HCT116 (cell line): ENCODE measurements at regions not wholly inside any gene's neighbourhood (a gene's known extent, or its start where the extent isn't known, plus 50 kb on each side); places are given as distances from the start of the nearest gene placed in this dataset.

Experiments used
- ATAC-seq: fragments of 200-7000 bp; cut with Tn5 transposase; 2 replicates; pipeline ENCODE4 v1.9.1; 2020; ENCODE audit warnings: mild to moderate bottlenecking, moderate library complexity
- BruUV-seq: library from RNA; stranded (reverse); fragments of 400-500 nt; replicated peaks from 2 replicates; lab custom pipeline; 2021; lab: Mats Ljungman, UMichigan
- CTCF ChIA-PET: fragments of 300-600 bp; sonication (Branson Sonifier 250); formaldehyde crosslinking; loops from one replicate; lab custom pipeline; 2021; ENCODE audit warnings: antibody characterized with exemption; lab: Charles Lee
- POLR2A ChIA-PET: fragments of 300-600, 350-600 bp; sonication (Branson Sonifier 250); formaldehyde crosslinking; loops from one replicate; lab custom pipeline; 2021; ENCODE audit warnings: antibody characterized with exemption; lab: Charles Lee
- RAD21 ChIA-PET, 2 experiments: fragments of 300-600 bp; sonication (Branson Sonifier 250); formaldehyde crosslinking; loops; one replicate each; lab custom pipeline; 2023; ENCODE audit warnings: low total read pairs in 2 of 2; ENCODE audit not compliant: uncharacterized antibody in 2 of 2, unreplicated experiment in 2 of 2, low non-redundant PET in 1 of 2; lab: Charles Lee
- DNase-seq: peaks from one replicate; pipeline ENCODE4 v3.0.0-alpha.2; 2010; ENCODE audit warnings: low read depth, low spot score
- H2AFZ ChIP-seq: fragments of 200-600 bp; shearing (Covaris generic), sonication (generic); 2 replicates; pipeline ENCODE4 v1.6.1; 2017; ENCODE audit warnings: low read depth, mixed run types, mixed read lengths, antibody characterized with exemption, low read length; ENCODE audit not compliant: poor library complexity, severe bottlenecking
- H3K27ac ChIP-seq: 2 replicates; pipeline ENCODE4 v1.5.1; 2012; ENCODE audit warnings: low read depth, low read length
- H3K27me3 ChIP-seq: fragments of 200-600 bp; sonication (generic); 2 replicates; pipeline ENCODE4 v1.6.1; 2016; ENCODE audit warnings: mixed run types, low read length, mixed read lengths; ENCODE audit not compliant: insufficient read depth
- H3K36me3 ChIP-seq, 2 experiments: fragments of 200-500 bp in 1 of 2; fragments of 200-600 bp in 1 of 2; sonication (Bioruptor generic) in 1 of 2; sonication (generic) in 1 of 2; 2 replicates each; pipeline versions ENCODE4 v1.5.1 to v1.6.1; 2014 to 2016; ENCODE audit warnings: low read length in 2 of 2, inconsistent platforms in 1 of 2, mixed read lengths in 1 of 2, mixed run types in 1 of 2; ENCODE audit not compliant: insufficient read depth in 2 of 2, control insufficient read depth in 1 of 2
- H3K4me1 ChIP-seq, 2 experiments: fragments of 200-600 bp in 1 of 2; sonication (generic) in 1 of 2; 2 replicates each; pipeline versions ENCODE4 v1.5.1 to v1.6.1; 2012 to 2017; ENCODE audit warnings: low read length in 2 of 2, inconsistent platforms in 1 of 2, mild to moderate bottlenecking in 1 of 2, mixed read lengths in 1 of 2, mixed run types in 1 of 2, moderate library complexity in 1 of 2; ENCODE audit not compliant: insufficient read depth in 2 of 2, control insufficient read depth in 1 of 2
- H3K4me2 ChIP-seq: fragments of 200-600 bp; sonication (generic); 2 replicates; pipeline ENCODE4 v1.6.1; 2017; ENCODE audit warnings: mixed run types, low read length, mixed read lengths
- H3K4me3 ChIP-seq, 2 experiments: fragments of 200-600 bp in 1 of 2; sonication (generic) in 1 of 2; replicated peaks in 1 of 2; 2 replicates each; pipeline ENCODE4 v1.5.1; 2011 to 2016; ENCODE audit warnings: low read length in 2 of 2, control low read depth in 1 of 2, low read depth in 1 of 2, mild to moderate bottlenecking in 1 of 2, mixed read lengths in 1 of 2, mixed run types in 1 of 2
- H3K79me2 ChIP-seq: fragments of 200-600 bp; sonication (generic); 2 replicates; pipeline ENCODE4 v1.6.1; 2017; ENCODE audit warnings: mild to moderate bottlenecking, mixed run types, low read length, moderate library complexity, mixed read lengths; ENCODE audit not compliant: insufficient read depth
- H3K9ac ChIP-seq: fragments of 200-600 bp; sonication (generic); 2 replicates; pipeline ENCODE4 v1.6.1; 2016; ENCODE audit warnings: low read length, mixed read lengths
- H3K9me2 ChIP-seq: fragments of 200-600 bp; sonication (generic), shearing (Covaris generic); 2 replicates; pipeline ENCODE4 v1.6.1; 2017; ENCODE audit warnings: mixed run types, mild to moderate bottlenecking, moderate library complexity; ENCODE audit not compliant: insufficient read depth
- H3K9me3 ChIP-seq, 2 experiments: fragments of 200-500 bp in 1 of 2; fragments of 200-600 bp in 1 of 2; sonication (Bioruptor generic) in 1 of 2; sonication (generic) in 1 of 2; 2 replicates each; pipeline ENCODE4 v1.6.1; 2014 to 2017; ENCODE audit warnings: low read length in 2 of 2, mixed read lengths in 2 of 2, inconsistent platforms in 1 of 2, low read depth in 1 of 2, mild to moderate bottlenecking in 1 of 2, mixed run types in 1 of 2, moderate library complexity in 1 of 2; ENCODE audit not compliant: control insufficient read depth in 1 of 2, insufficient read depth in 1 of 2
- H4K20me1 ChIP-seq: fragments of 200-600 bp; sonication (generic), shearing (Covaris generic); 2 replicates; pipeline ENCODE4 v1.6.1; 2017; ENCODE audit warnings: mixed run types, mild to moderate bottlenecking, moderate library complexity; ENCODE audit not compliant: insufficient read depth
- ATF3 ChIP-seq: IDR thresholded peaks from 2 replicates; pipeline ENCODE4 v1.6.1; 2012
- CEBPB ChIP-seq: IDR thresholded peaks from 2 replicates; pipeline ENCODE4 v1.6.1; 2012; ENCODE audit warnings: low read depth
- EGR1 ChIP-seq: IDR thresholded peaks from 2 replicates; pipeline ENCODE4 v1.6.1; 2012; ENCODE audit warnings: low read depth
- ELF1 ChIP-seq: IDR thresholded peaks from 2 replicates; pipeline ENCODE4 v1.6.1; 2012; ENCODE audit warnings: low read depth, borderline replicate concordance
- FOSL1 ChIP-seq: IDR thresholded peaks from 2 replicates; pipeline ENCODE4 v1.6.1; 2012; ENCODE audit warnings: low read depth
- JUND ChIP-seq: IDR thresholded peaks from 2 replicates; pipeline ENCODE4 v1.6.1; 2012
- MAX ChIP-seq: IDR thresholded peaks from 2 replicates; pipeline ENCODE4 v1.6.1; 2012
- POLR2A ChIP-seq: IDR thresholded peaks from 2 replicates; pipeline ENCODE4 v1.7.0; 2011; ENCODE audit warnings: borderline replicate concordance; ENCODE audit not compliant: insufficient read depth, insufficient read length; ENCODE audit errors: extremely low read depth
- SIN3A ChIP-seq: IDR thresholded peaks from 2 replicates; pipeline ENCODE4 v1.6.1; 2012; ENCODE audit warnings: low read depth
- SP1 ChIP-seq: IDR thresholded peaks from 2 replicates; pipeline ENCODE4 v1.6.1; 2012; ENCODE audit warnings: low read depth
- TCF7L2 ChIP-seq: IDR thresholded peaks from 2 replicates; pipeline ENCODE4 v1.7.0; 2011; ENCODE audit warnings: borderline replicate concordance, inconsistent platforms; ENCODE audit not compliant: insufficient read depth, insufficient read length; ENCODE audit errors: extremely low read depth
- ZFX ChIP-seq: fragments of 450-650 bp; IDR thresholded peaks from 2 replicates; pipeline ENCODE4 v1.6.1; 2017
- ZNF274 ChIP-seq: fragments of 200-500 bp; sonication (Bioruptor generic); IDR thresholded peaks from 2 replicates; pipeline ENCODE4 v1.6.1; 2014; ENCODE audit warnings: mild to moderate bottlenecking, low read depth, low read length, inconsistent platforms
- intact Hi-C: fragments of 100-400 bp; cut with micrococcal nuclease; formaldehyde crosslinking; loops from 2 replicates; pipeline ENCODE4 v1.10.0; 2022
- TF ChIP-seq, protein P1 (sequence below): IDR thresholded peaks from 2 replicates; pipeline ENCODE4 v1.6.1; 2012; ENCODE audit warnings: low read depth

DNA sequence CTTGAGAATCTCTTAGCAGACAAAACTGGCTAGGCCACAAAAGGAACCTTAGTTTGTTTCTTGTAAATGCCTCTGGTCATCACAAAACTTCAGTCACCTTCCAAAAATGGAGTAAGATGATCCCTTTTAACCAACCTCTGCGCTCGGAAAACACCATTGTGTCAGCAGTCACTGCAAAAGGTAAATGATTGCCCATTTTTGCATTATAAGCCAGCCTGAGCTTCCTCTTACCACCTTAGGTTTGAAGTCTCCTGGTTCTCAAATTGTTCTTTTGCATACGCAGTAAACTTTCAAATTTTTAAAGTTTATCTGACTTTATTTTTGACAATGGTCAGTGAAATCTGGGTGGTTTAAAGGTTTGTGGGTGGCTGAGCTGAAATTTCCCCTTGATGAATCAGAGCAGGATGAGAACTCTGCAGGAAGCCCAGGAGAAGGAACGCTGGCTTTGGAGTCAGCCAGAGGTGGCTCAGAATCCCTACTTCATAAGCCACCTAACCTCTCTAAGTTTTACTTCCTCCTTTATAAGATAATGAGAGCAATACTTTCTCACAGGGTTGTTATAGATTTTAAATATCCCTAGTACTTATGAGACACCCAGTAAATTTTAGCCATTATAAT is 131.4 kb downstream of the MED10 start:
- Histone ChIP-seq H3K9ac (no peak overlapping the region), H3K27me3 (no peaks in the 10 kb centered on the region), H3K9me2 (no peaks in the 10 kb centered on the region), H3K9me3 (no peaks in the 10 kb centered on the region), H3K4me1 (no peaks in the 10 kb centered on the region), H3K36me3 (no peaks in the 10 kb centered on the region), H4K20me1 (no peaks in the 10 kb centered on the region), H2AFZ (no peak overlapping the region), H3K4me3 (no peak overlapping the region)
- DNase-seq (no peak), ATAC-seq (no peak)
- intact Hi-C loops, result no loop called here
- RAD21 ChIA-PET, result no interaction called here
- no peak for TF ChIP-seq EGR1
- TF ChIP-seq POLR2A, result no peak
- TF ChIP-seq TCF7L2, result no peak
- TF ChIP-seq SP1, result no peak
- TF ChIP-seq JUND, result no peak
- no peak for TF ChIP-seq SIN3A
- TF ChIP-seq ATF3, result no peak
- no peak for TF ChIP-seq FOSL1
- no peak for TF ChIP-seq ELF1
- no peak for TF ChIP-seq CEBPB
- TF ChIP-seq ZNF274, result no peak
- TF ChIP-seq, all 23 proteins: peak for 0
- ChIA-PET CTCF (no interaction called here), POLR2A (no interaction called here)
- H3K79me2 ChIP-seq, result no peaks in the 10 kb centered on the region
- no TSS peak for BruUV-seq
- H3K27ac ChIP-seq, result no peak overlapping the region
- no peak overlapping the region for H3K4me2 ChIP-seq

DNA sequence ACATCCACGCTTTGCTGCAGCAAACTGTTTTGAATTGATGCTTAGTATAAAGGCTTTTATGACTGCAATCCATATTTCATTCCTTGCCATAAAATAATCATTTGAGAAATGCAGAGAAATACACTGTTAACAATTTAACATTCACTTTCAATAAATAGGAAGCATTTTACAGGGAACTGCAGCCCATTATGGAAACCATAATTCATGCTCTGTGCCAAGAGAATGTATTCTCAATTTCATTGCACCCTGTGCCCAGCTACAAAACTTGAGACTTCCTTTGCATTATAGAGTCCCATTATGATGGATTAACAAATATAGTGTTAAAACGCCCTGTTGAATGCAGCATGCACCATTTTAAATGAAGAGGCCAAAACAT is 134.0 kb downstream of the MED10 start:
- Histone ChIP-seq H3K36me3 (no peaks in the 10 kb centered on the region), H3K27ac (no peak overlapping the region), H3K4me2 (no peak overlapping the region), H3K79me2 (no peaks in the 10 kb centered on the region), H3K9me2 (no peaks in the 10 kb centered on the region), H3K9ac (no peak overlapping the region), H2AFZ (no peak overlapping the region), H4K20me1 (no peaks in the 10 kb centered on the region), H3K9me3 (no peaks in the 10 kb centered on the region), H3K4me3 (no peak overlapping the region), H3K4me1 (no peaks in the 10 kb centered on the region), H3K27me3 (no peaks in the 10 kb centered on the region)
- ATAC-seq (no peak), DNase-seq (no peak)
- intact Hi-C loops, result no loop called here
- no TSS peak for BruUV-seq
- POLR2A ChIA-PET, result no interaction called here
- CTCF ChIA-PET, result no interaction called here
- no peak for TF ChIP-seq EGR1
- no peak for TF ChIP-seq MAX
- no peak for TF ChIP-seq POLR2A
- TF ChIP-seq, protein P1, sequence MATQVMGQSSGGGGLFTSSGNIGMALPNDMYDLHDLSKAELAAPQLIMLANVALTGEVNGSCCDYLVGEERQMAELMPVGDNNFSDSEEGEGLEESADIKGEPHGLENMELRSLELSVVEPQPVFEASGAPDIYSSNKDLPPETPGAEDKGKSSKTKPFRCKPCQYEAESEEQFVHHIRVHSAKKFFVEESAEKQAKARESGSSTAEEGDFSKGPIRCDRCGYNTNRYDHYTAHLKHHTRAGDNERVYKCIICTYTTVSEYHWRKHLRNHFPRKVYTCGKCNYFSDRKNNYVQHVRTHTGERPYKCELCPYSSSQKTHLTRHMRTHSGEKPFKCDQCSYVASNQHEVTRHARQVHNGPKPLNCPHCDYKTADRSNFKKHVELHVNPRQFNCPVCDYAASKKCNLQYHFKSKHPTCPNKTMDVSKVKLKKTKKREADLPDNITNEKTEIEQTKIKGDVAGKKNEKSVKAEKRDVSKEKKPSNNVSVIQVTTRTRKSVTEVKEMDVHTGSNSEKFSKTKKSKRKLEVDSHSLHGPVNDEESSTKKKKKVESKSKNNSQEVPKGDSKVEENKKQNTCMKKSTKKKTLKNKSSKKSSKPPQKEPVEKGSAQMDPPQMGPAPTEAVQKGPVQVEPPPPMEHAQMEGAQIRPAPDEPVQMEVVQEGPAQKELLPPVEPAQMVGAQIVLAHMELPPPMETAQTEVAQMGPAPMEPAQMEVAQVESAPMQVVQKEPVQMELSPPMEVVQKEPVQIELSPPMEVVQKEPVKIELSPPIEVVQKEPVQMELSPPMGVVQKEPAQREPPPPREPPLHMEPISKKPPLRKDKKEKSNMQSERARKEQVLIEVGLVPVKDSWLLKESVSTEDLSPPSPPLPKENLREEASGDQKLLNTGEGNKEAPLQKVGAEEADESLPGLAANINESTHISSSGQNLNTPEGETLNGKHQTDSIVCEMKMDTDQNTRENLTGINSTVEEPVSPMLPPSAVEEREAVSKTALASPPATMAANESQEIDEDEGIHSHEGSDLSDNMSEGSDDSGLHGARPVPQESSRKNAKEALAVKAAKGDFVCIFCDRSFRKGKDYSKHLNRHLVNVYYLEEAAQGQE, result no peak
- no peak for TF ChIP-seq ZFX
- RAD21 ChIA-PET, result no interaction called here
